WTC11 (cell line): ENCODE measurements at regions not wholly inside any gene's neighbourhood (a gene's known extent, or its start where the extent isn't known, plus 50 kb on each side); places are given as distances from the start of the nearest gene placed in this dataset.

Experiments used
- ATF3 ChIP-seq: sonication (generic); formaldehyde crosslinking; conservative IDR thresholded peaks from 2 replicates; pipeline ENCODE4 v1.8.1; 2022; ENCODE audit warnings: mild to moderate bottlenecking, missing genetic modification reagents
- CTCF ChIP-seq: fragments of 200-600 bp; IDR thresholded peaks from 2 replicates; pipeline ENCODE4 v1.8.0; 2022; ENCODE audit warnings: antibody characterized with exemption
- E2F4 ChIP-seq: sonication (generic); formaldehyde crosslinking; IDR thresholded peaks from 2 replicates; pipeline ENCODE4 v1.8.1; 2022; ENCODE audit warnings: low read depth, mild to moderate bottlenecking, moderate library complexity, missing genetic modification reagents, borderline replicate concordance
- ESRRA ChIP-seq: sonication (generic); formaldehyde crosslinking; IDR thresholded peaks from 2 replicates; pipeline ENCODE4 v1.8.1; 2022; ENCODE audit warnings: mild to moderate bottlenecking, missing genetic modification reagents, borderline replicate concordance
- IRF2 ChIP-seq: sonication (generic); formaldehyde crosslinking; IDR thresholded peaks from 2 replicates; pipeline ENCODE4 v1.8.0; 2022; ENCODE audit warnings: low read depth, missing genetic modification reagents, borderline replicate concordance
- KAT7 ChIP-seq: sonication (generic); formaldehyde crosslinking; IDR thresholded peaks from 2 replicates; pipeline ENCODE4 v1.8.1; 2023; ENCODE audit warnings: missing genetic modification reagents, mild to moderate bottlenecking, borderline replicate concordance
- NFE2L1 ChIP-seq: sonication (generic); formaldehyde crosslinking; IDR thresholded peaks from 2 replicates; pipeline ENCODE4 v1.8.1; 2023; ENCODE audit warnings: missing genetic modification reagents
- NR2C2 ChIP-seq: sonication (generic); formaldehyde crosslinking; IDR thresholded peaks from 2 replicates; pipeline ENCODE4 v1.8.0; 2022; ENCODE audit warnings: mild to moderate bottlenecking, missing genetic modification reagents
- PREB ChIP-seq: sonication (generic); formaldehyde crosslinking; IDR thresholded peaks from 2 replicates; pipeline ENCODE4 v1.8.1; 2022; ENCODE audit warnings: mild to moderate bottlenecking, missing genetic modification reagents, moderate library complexity, borderline replicate concordance
- ZNF416 ChIP-seq: fragments of 250-450 bp; sonication (Bioruptor Pico); IDR thresholded peaks from 2 replicates; pipeline ENCODE4 v1.9.0; 2021; ENCODE audit warnings: mild to moderate bottlenecking, inconsistent platforms
- TF ChIP-seq, protein P1 (sequence below): sonication (generic); formaldehyde crosslinking; IDR thresholded peaks from 2 replicates; pipeline ENCODE4 v1.8.0; 2022; ENCODE audit warnings: mild to moderate bottlenecking, missing genetic modification reagents
- TF ChIP-seq, protein P2 (sequence below): sonication (generic); formaldehyde crosslinking; IDR thresholded peaks from 2 replicates; pipeline ENCODE4 v1.8.0; 2022; ENCODE audit warnings: mild to moderate bottlenecking, missing genetic modification reagents

GRCh38 chr2:2913601-2914120 lies 464.0 kb downstream of the EIPR1 start:
- no peak for TF ChIP-seq NFE2L1 (CRISPR knock-in tag)
- TF ChIP-seq ATF3 (CRISPR knock-in tag): no peak
- TF ChIP-seq PREB (CRISPR knock-in tag): no peak
- no peak for TF ChIP-seq CTCF
- no peak for TF ChIP-seq ESRRA (CRISPR knock-in tag)
- no peak for TF ChIP-seq ZNF416 (CRISPR knock-in tag)
- TF ChIP-seq E2F4 (CRISPR knock-in tag): no peak
- no peak for TF ChIP-seq NR2C2 (CRISPR knock-in tag)
- TF ChIP-seq, protein P1, sequence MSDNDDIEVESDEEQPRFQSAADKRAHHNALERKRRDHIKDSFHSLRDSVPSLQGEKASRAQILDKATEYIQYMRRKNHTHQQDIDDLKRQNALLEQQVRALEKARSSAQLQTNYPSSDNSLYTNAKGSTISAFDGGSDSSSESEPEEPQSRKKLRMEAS (CRISPR knock-in tag): no peak
- TF ChIP-seq IRF2: no peak
- TF ChIP-seq KAT7: no peak
- TF ChIP-seq, protein P2, sequence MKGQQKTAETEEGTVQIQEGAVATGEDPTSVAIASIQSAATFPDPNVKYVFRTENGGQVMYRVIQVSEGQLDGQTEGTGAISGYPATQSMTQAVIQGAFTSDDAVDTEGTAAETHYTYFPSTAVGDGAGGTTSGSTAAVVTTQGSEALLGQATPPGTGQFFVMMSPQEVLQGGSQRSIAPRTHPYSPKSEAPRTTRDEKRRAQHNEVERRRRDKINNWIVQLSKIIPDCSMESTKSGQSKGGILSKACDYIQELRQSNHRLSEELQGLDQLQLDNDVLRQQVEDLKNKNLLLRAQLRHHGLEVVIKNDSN (CRISPR knock-in tag): no peak
